ENCODE measurements at regions not wholly inside any gene's neighbourhood (a gene's known extent, or its start where the extent isn't known, plus 50 kb on each side); places are given as distances from the start of the nearest gene placed in this dataset.

GRCh38 chr12:123080634-123081033, 70.3 kb downstream of the PITPNM2 start:
- H3K27me3 ChIP-seq: no peaks in the 10 kb centered on the region
- H3K4me1 ChIP-seq: peaks cover 40 to 43% of the 10 kb centered on the region in 2 donors
- H3K9me3 ChIP-seq: no peaks in the 10 kb centered on the region
- TF ChIP-seq CTCF (IDR thresholded peaks at IDR 0.05 in 4 of 5, conservative IDR thresholded peaks at IDR 0.05 in 1 of 5) (no peak), POLR2A (IDR thresholded peaks at IDR 0.05) (no peak)
- in situ Hi-C loops (cut with MboI; ENCODE audit: low sequenced_read_pairs in 4 of 4) (no loop called here), intact Hi-C loops (cut with DNase I; ENCODE audit: low total_unique reads) (no loop called here)
- no peak overlapping the region for H3K4me3 ChIP-seq
- ATAC-seq (no peak), DNase-seq (no peak)
- H3K27ac ChIP-seq: no peak overlapping the region
- no peaks in the 10 kb centered on the region for H3K36me3 ChIP-seq

GRCh38 chr12:123078531-123079155, 72.2 kb downstream of the PITPNM2 start:
- ATAC-seq: no peak
- H3K4me1 ChIP-seq: peaks cover 30 to 33% of the 10 kb centered on the region in 2 donors
- no peak for TF ChIP-seq CTCF (IDR thresholded peaks at IDR 0.05 in 4 of 5, conservative IDR thresholded peaks at IDR 0.05 in 1 of 5)
- TF ChIP-seq POLR2A (IDR thresholded peaks at IDR 0.05): no peak

GRCh38 chr12:123078120-123078465, 72.8 kb downstream of the PITPNM2 start:
- no peak for ATAC-seq
- H3K4me3 ChIP-seq: no peak overlapping the region
- H3K27me3 ChIP-seq: no peaks in the 10 kb centered on the region
- no peak for DNase-seq
- no peaks in the 10 kb centered on the region for H3K36me3 ChIP-seq
- no peak overlapping the region for H3K27ac ChIP-seq
- in situ Hi-C loops (cut with MboI; ENCODE audit: low sequenced_read_pairs in 4 of 4) (no loop called here), intact Hi-C loops (cut with DNase I; ENCODE audit: low total_unique reads) (no loop called here)
- no peaks in the 10 kb centered on the region for H3K9me3 ChIP-seq
- TF ChIP-seq POLR2A (IDR thresholded peaks at IDR 0.05) (no peak), CTCF (IDR thresholded peaks at IDR 0.05 in 4 of 5, conservative IDR thresholded peaks at IDR 0.05 in 1 of 5) (no peak)
- H3K4me1 ChIP-seq: peaks cover 27 to 28% of the 10 kb centered on the region in 2 donors

More at GRCh38 chr12:123078531-123079155, 72.2 kb downstream of the PITPNM2 start:
- no peaks in the 10 kb centered on the region for H3K9me3 ChIP-seq
- intact Hi-C loops (cut with DNase I; ENCODE audit: low total_unique reads) (no loop called here), in situ Hi-C loops (cut with MboI; ENCODE audit: low sequenced_read_pairs in 4 of 4) (no loop called here)
- no peaks in the 10 kb centered on the region for H3K36me3 ChIP-seq
- no peak for DNase-seq
- H3K4me3 ChIP-seq: no peak overlapping the region
- no peak overlapping the region for H3K27ac ChIP-seq
- no peaks in the 10 kb centered on the region for H3K27me3 ChIP-seq

GRCh38 chr12:123077298-123078119, 73.4 kb downstream of the PITPNM2 start:
- TF ChIP-seq CTCF (IDR thresholded peaks at IDR 0.05 in 4 of 5, conservative IDR thresholded peaks at IDR 0.05 in 1 of 5) (no peak), POLR2A (IDR thresholded peaks at IDR 0.05) (no peak)
- peak overlapping the region in 1 of 4 donors; percentile 62 for H3K27ac ChIP-seq
- intact Hi-C loops (cut with DNase I; ENCODE audit: low total_unique reads) (no loop called here), in situ Hi-C loops (cut with MboI; ENCODE audit: low sequenced_read_pairs in 4 of 4) (no loop called here)
- peaks cover 27 to 28% of the 10 kb centered on the region in 2 donors for H3K4me1 ChIP-seq
- DNase-seq: no peak
- no peaks in the 10 kb centered on the region for H3K27me3 ChIP-seq
- no peaks in the 10 kb centered on the region for H3K9me3 ChIP-seq
- no peaks in the 10 kb centered on the region for H3K36me3 ChIP-seq
- no peak for ATAC-seq
- H3K4me3 ChIP-seq: no peak overlapping the region
